HEK293 (cell line): ENCODE measurements at regions not wholly inside any gene's neighbourhood (a gene's known extent, or its start where the extent isn't known, plus 50 kb on each side); places are given as distances from the start of the nearest gene placed in this dataset.

ENCODE experiments used
- CTCF ChIA-PET: fragments of 350-600 bp; formaldehyde crosslinking; extraction: SDS; loops from one replicate; lab custom pipeline; 2021; ENCODE audit warnings: antibody characterized with exemption; lab: Yijun Ruan, JAX
- POLR2A ChIA-PET: fragments of 300-600 bp; formaldehyde crosslinking; extraction: SDS; loops from one replicate; lab custom pipeline; 2020; ENCODE audit warnings: antibody characterized with exemption, inconsistent platforms; lab: Yijun Ruan, JAX
- H3K27ac ChIP-seq: fragments of 200-500 bp; sonication (Bioruptor generic); 2 replicates; pipeline ENCODE4 v1.5.1; 2014; ENCODE audit warnings: low read depth, low read length, control low read depth, inconsistent platforms; ENCODE audit errors: extremely low read depth
- H3K36me3 ChIP-seq, 2 experiments: fragments of 200-500 bp in 1 of 2; sonication (Bioruptor generic) in 1 of 2; 1 replicate in 1 of 2; 2 replicates in 1 of 2; pipeline ENCODE4 v1.5.1; 2014 to 2017; ENCODE audit warnings: inconsistent platforms in 2 of 2, low read length in 2 of 2; ENCODE audit not compliant: control insufficient read depth in 2 of 2, insufficient read depth in 1 of 2
- H3K4me1 ChIP-seq: fragments of 200-500 bp; sonication (Bioruptor generic); 2 replicates; pipeline ENCODE4 v1.5.1; 2014; ENCODE audit warnings: mild to moderate bottlenecking, low read length, inconsistent platforms; ENCODE audit not compliant: control insufficient read depth, insufficient read depth
- H3K4me3 ChIP-seq: 2 replicates; pipeline ENCODE4 v1.5.1; 2011; ENCODE audit warnings: low read depth, mild to moderate bottlenecking, control low read depth, low read length, moderate library complexity
- H3K9me3 ChIP-seq: fragments of 200-500 bp; sonication (Bioruptor generic); 2 replicates; pipeline ENCODE4 v1.5.1; 2014; ENCODE audit warnings: low read depth, low read length, inconsistent platforms; ENCODE audit not compliant: control insufficient read depth, insufficient read depth
- HOXC10 ChIP-seq: sonication (generic); formaldehyde crosslinking; IDR thresholded peaks from 2 replicates; pipeline ENCODE4 v1.8.1; 2023; ENCODE audit warnings: mild to moderate bottlenecking, missing genetic modification reagents
- IKZF3 ChIP-seq: fragments of 450-650 bp; IDR thresholded peaks from 2 replicates; pipeline ENCODE4 v1.5.0; 2018; ENCODE audit warnings: missing biosample characterization, mild to moderate bottlenecking, missing genetic modification characterization, moderate library complexity
- KLF7 ChIP-seq: fragments of 450-650 bp; formaldehyde crosslinking; IDR thresholded peaks from 2 replicates; pipeline ENCODE4 v1.5.1; 2016; ENCODE audit warnings: missing biosample characterization, missing genetic modification characterization, borderline replicate concordance
- PRDM1 ChIP-seq: fragments of 450-650 bp; formaldehyde crosslinking; IDR thresholded peaks from 2 replicates; pipeline ENCODE4; 2016; ENCODE audit warnings: missing biosample characterization, missing genetic modification characterization
- TCF7L2 ChIP-seq: IDR thresholded peaks from 2 replicates; pipeline ENCODE4 v1.6.1; 2011; ENCODE audit warnings: low read depth, mild to moderate bottlenecking, inconsistent platforms, low read length, moderate library complexity, borderline replicate concordance
- YY1 ChIP-seq: fragments of 450-650 bp; formaldehyde crosslinking; IDR thresholded peaks from 2 replicates; pipeline ENCODE4 v1.5.1; 2018; ENCODE audit warnings: missing biosample characterization, missing genetic modification characterization
- ZBTB1 ChIP-seq: fragments of 450-650 bp; formaldehyde crosslinking; IDR thresholded peaks from 2 replicates; pipeline ENCODE4 v1.5.1; 2016; ENCODE audit warnings: missing biosample characterization, missing genetic modification characterization
- ZBTB48 ChIP-seq: fragments of 450-650 bp; formaldehyde crosslinking; IDR thresholded peaks from 2 replicates; pipeline ENCODE4 v1.5.1; 2016; ENCODE audit warnings: missing biosample characterization, missing genetic modification characterization
- ZEB2 ChIP-seq: fragments of 450-650 bp; formaldehyde crosslinking; IDR thresholded peaks from 2 replicates; pipeline ENCODE4 v1.5.1; 2016; ENCODE audit warnings: missing biosample characterization, missing genetic modification characterization
- ZFHX2 ChIP-seq: fragments of 450-650 bp; formaldehyde crosslinking; conservative IDR thresholded peaks from 2 replicates; pipeline ENCODE4 v1.5.1; 2016; ENCODE audit warnings: missing biosample characterization, missing genetic modification characterization
- ZNF155 ChIP-seq: fragments of 450-650 bp; formaldehyde crosslinking; IDR thresholded peaks from 2 replicates; pipeline ENCODE4 v1.5.1; 2016; ENCODE audit warnings: missing biosample characterization, missing genetic modification characterization
- ZNF266 ChIP-seq: fragments of 450-650 bp; formaldehyde crosslinking; IDR thresholded peaks from 2 replicates; pipeline ENCODE4 v1.5.1; 2016; ENCODE audit warnings: missing biosample characterization, missing genetic modification characterization, low read depth
- ZNF366 ChIP-seq: fragments of 450-650 bp; formaldehyde crosslinking; conservative IDR thresholded peaks from 2 replicates; pipeline ENCODE4 v1.5.1; 2016; ENCODE audit warnings: missing biosample characterization, missing genetic modification characterization
- ZNF677 ChIP-seq: fragments of 450-650 bp; IDR thresholded peaks from 2 replicates; pipeline ENCODE4 v1.5.0; 2018; ENCODE audit warnings: missing biosample characterization, mild to moderate bottlenecking, missing genetic modification characterization, moderate library complexity
- ZNF792 ChIP-seq: fragments of 450-650 bp; formaldehyde crosslinking; IDR thresholded peaks from 2 replicates; pipeline ENCODE4 v1.5.1; 2016; ENCODE audit warnings: missing biosample characterization, missing genetic modification characterization
- TF ChIP-seq, protein P1 (sequence below): fragments of 450-650 bp; formaldehyde crosslinking; IDR thresholded peaks from 2 replicates; pipeline ENCODE4 v1.5.1; 2016; ENCODE audit warnings: missing biosample characterization, missing genetic modification characterization
- TF ChIP-seq, protein P2 (sequence below): fragments of 450-650 bp; formaldehyde crosslinking; IDR thresholded peaks from 2 replicates; pipeline ENCODE4 v1.5.1; 2016; ENCODE audit warnings: missing biosample characterization, missing genetic modification characterization, low read depth
- TF ChIP-seq, protein P3 (sequence below): fragments of 450-650 bp; formaldehyde crosslinking; IDR thresholded peaks from 2 replicates; pipeline ENCODE4 v1.5.1; 2016; ENCODE audit warnings: missing biosample characterization, missing genetic modification characterization, borderline replicate concordance

DNA sequence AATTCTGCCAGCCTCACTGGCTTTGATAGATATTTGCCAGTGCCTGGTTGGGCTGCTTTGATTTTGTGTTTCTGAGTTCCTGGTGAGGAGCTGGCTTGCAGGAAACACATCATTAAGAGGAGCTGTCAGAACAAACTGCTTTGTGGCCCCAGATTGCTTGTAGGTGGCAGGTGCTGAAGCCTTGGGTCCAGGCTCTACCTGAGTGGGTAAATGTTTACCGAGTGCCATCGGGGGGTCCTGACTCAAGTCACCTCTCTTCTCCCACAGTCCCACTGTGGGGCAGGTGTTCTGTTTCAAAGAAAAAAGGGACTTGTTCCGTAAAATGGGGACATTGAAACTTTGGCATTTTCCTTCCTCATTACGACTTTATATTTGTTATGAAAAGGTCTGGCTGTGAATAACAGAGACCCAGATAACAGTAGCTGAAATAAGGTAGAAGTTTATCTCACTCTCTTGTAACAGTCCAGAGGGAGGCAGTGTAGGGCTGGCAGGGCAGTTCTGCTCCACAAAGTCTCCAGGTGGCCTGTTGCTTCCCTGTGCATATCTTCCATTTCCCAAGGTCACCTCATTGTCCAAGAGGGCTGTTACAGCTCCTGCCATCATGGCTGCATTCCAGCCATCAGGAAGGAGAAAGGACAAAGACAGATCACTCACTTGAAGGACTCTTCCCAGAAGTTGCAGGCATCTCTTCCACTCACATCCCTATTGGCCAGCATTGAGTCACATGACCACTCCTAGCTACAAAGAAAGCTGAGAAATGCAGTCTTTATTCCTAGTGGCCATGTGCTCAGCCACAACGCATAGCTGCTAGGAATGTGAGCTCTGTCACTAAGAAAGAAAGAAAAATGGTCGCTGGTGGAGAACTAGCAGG lies 149.9 kb upstream of the KCNG1 start:
- Histone ChIP-seq H3K9me3 (no peaks in the 10 kb centered on the region), H3K4me3 (no peak overlapping the region), H3K27ac (no peak overlapping the region), H3K36me3 (no peaks in the 10 kb centered on the region), H3K4me1 (no peaks in the 10 kb centered on the region)
- TF ChIP-seq ZBTB48 (tag by site-specific recombination) (no peak), YY1 (tag by site-specific recombination) (no peak), ZNF677 (tag by site-specific recombination) (no peak), ZEB2 (no peak), PRDM1 (tag by site-specific recombination) (no peak)
- TF ChIP-seq, protein P1, sequence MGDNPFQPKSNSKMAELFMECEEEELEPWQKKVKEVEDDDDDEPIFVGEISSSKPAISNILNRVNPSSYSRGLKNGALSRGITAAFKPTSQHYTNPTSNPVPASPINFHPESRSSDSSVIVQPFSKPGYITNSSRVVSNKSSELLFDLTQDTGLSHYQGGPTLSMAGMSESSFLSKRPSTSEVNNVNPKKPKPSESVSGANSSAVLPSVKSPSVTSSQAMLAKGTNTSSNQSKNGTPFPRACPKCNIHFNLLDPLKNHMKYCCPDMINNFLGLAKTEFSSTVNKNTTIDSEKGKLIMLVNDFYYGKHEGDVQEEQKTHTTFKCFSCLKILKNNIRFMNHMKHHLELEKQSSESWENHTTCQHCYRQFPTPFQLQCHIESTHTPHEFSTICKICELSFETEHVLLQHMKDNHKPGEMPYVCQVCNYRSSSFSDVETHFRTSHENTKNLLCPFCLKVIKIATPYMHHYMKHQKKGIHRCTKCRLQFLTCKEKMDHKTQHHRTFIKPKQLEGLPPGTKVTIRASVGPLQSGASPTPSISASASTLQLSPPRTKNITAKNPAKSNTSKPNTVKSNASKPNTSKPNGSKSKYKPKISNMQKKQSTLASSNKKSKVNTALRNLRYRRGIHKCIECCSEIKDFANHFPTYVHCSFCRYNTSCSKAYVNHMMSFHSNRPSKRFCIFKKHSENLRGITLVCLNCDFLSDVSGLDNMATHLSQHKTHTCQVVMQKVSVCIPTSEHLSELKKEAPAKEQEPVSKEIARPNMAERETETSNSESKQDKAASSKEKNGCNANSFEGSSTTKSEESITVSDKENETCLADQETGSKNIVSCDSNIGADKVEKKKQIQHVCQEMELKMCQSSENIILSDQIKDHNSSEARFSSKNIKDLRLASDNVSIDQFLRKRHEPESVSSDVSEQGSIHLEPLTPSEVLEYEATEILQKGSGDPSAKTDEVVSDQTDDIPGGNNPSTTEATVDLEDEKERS, result no peak
- TF ChIP-seq, protein P2, sequence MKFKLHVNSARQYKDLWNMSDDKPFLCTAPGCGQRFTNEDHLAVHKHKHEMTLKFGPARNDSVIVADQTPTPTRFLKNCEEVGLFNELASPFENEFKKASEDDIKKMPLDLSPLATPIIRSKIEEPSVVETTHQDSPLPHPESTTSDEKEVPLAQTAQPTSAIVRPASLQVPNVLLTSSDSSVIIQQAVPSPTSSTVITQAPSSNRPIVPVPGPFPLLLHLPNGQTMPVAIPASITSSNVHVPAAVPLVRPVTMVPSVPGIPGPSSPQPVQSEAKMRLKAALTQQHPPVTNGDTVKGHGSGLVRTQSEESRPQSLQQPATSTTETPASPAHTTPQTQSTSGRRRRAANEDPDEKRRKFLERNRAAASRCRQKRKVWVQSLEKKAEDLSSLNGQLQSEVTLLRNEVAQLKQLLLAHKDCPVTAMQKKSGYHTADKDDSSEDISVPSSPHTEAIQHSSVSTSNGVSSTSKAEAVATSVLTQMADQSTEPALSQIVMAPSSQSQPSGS, result no peak
- TF ChIP-seq, protein P3, sequence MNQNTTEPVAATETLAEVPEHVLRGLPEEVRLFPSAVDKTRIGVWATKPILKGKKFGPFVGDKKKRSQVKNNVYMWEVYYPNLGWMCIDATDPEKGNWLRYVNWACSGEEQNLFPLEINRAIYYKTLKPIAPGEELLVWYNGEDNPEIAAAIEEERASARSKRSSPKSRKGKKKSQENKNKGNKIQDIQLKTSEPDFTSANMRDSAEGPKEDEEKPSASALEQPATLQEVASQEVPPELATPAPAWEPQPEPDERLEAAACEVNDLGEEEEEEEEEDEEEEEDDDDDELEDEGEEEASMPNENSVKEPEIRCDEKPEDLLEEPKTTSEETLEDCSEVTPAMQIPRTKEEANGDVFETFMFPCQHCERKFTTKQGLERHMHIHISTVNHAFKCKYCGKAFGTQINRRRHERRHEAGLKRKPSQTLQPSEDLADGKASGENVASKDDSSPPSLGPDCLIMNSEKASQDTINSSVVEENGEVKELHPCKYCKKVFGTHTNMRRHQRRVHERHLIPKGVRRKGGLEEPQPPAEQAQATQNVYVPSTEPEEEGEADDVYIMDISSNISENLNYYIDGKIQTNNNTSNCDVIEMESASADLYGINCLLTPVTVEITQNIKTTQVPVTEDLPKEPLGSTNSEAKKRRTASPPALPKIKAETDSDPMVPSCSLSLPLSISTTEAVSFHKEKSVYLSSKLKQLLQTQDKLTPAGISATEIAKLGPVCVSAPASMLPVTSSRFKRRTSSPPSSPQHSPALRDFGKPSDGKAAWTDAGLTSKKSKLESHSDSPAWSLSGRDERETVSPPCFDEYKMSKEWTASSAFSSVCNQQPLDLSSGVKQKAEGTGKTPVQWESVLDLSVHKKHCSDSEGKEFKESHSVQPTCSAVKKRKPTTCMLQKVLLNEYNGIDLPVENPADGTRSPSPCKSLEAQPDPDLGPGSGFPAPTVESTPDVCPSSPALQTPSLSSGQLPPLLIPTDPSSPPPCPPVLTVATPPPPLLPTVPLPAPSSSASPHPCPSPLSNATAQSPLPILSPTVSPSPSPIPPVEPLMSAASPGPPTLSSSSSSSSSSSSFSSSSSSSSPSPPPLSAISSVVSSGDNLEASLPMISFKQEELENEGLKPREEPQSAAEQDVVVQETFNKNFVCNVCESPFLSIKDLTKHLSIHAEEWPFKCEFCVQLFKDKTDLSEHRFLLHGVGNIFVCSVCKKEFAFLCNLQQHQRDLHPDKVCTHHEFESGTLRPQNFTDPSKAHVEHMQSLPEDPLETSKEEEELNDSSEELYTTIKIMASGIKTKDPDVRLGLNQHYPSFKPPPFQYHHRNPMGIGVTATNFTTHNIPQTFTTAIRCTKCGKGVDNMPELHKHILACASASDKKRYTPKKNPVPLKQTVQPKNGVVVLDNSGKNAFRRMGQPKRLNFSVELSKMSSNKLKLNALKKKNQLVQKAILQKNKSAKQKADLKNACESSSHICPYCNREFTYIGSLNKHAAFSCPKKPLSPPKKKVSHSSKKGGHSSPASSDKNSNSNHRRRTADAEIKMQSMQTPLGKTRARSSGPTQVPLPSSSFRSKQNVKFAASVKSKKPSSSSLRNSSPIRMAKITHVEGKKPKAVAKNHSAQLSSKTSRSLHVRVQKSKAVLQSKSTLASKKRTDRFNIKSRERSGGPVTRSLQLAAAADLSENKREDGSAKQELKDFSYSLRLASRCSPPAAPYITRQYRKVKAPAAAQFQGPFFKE (tag by site-specific recombination), result no peak
- POLR2A ChIA-PET, result no interaction called here
- CTCF ChIA-PET, result interaction anchor here (0.7 to 1.2 kb wide), 3 partner anchors 8 to 135 kb away, joined by 3 read pairs; no protein-coding TSS in a partner anchor

DNA sequence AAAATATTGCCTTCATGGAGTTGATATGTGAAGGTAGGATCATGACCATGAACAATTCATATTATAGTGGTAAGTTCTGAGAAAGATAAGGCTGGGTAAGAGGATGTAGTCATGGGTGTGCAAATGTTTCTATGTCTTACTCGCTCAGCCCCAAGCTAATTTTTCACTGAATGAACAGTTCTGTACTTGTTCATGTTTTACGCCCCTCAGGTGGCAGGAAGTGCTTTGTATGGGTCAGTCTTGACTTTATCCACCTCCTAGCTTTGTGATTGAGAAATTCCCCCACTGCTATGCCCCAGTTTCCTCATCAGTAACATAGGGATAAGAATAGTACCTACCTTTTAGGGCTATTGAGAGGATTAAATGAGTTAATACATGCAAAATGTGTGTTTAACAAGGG lies 148.2 kb upstream of the KCNG1 start:
- CTCF ChIA-PET, result no interaction called here

DNA sequence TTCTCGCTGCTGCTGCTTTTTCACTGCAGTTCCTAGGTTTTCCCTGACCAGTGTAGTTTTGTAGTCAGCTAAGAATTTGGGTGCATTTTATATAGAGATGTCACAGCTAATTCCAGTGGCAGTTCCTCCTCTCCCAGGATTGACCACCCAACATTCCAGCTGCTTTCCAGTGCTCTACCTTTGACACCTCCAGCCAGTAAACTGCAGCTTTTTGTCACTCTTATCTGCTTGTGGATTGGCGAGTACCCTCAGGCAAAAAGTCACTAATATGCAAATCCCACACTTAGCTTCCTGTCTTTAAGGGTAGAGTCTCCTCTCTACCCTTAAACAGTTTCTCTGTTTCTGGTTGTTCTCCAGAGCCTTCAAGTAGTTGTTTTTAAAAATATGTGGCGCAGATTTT lies 146.9 kb upstream of the KCNG1 start:
- Histone ChIP-seq H3K4me3 (no peak overlapping the region), H3K4me1 (no peaks in the 10 kb centered on the region), H3K27ac (no peak overlapping the region), H3K36me3 (no peaks in the 10 kb centered on the region), H3K9me3 (no peaks in the 10 kb centered on the region)
- CTCF ChIA-PET, result interaction anchor here (1.2 kb wide), 1 partner anchor 182 kb away, joined by 3 read pairs; no protein-coding TSS in a partner anchor
- POLR2A ChIA-PET, result no interaction called here
- TF ChIP-seq KLF7 (no peak), ZFHX2 (tag by site-specific recombination) (no peak), ZNF266 (tag by site-specific recombination) (no peak), HOXC10 (CRISPR knock-in tag) (no peak), ZBTB1 (tag by site-specific recombination) (no peak), ZNF366 (tag by site-specific recombination) (no peak), IKZF3 (tag by site-specific recombination) (no peak), ZNF792 (tag by site-specific recombination) (no peak)
- TF ChIP-seq, protein P1, result no peak

More for the DNA sequence above, 148.2 kb upstream of the KCNG1 start:
- Histone ChIP-seq H3K9me3 (no peaks in the 10 kb centered on the region), H3K36me3 (no peaks in the 10 kb centered on the region), H3K27ac (no peak overlapping the region), H3K4me1 (no peaks in the 10 kb centered on the region), H3K4me3 (no peak overlapping the region)
- POLR2A ChIA-PET, result no interaction called here
- TF ChIP-seq ZNF155 (tag by site-specific recombination), result no peak
- no peak for TF ChIP-seq TCF7L2
